A673 (cell line): ENCODE measurements at regions not wholly inside any gene's neighbourhood (a gene's known extent, or its start where the extent isn't known, plus 50 kb on each side); places are given as distances from the start of the nearest gene placed in this dataset.

Source experiments
- EZH2 ChIP-seq: fragments of 200-600 bp; sonication (generic); IDR thresholded peaks from 2 replicates; pipeline ENCODE4 v1.6.1; 2017; ENCODE audit warnings: borderline replicate concordance, low read depth, mild to moderate bottlenecking, mixed read lengths, antibody characterized with exemption, low read length; ENCODE audit not compliant: poor library complexity, severe bottlenecking
- TF ChIP-seq, protein P1 (sequence below): fragments of 300-800, 200-600 bp; sonication (generic); conservative IDR thresholded peaks from 2 replicates; pipeline ENCODE4 v1.5.1; 2017; ENCODE audit warnings: low read depth, mild to moderate bottlenecking, antibody characterized with exemption, low read length, moderate library complexity, mixed read lengths

DNA sequence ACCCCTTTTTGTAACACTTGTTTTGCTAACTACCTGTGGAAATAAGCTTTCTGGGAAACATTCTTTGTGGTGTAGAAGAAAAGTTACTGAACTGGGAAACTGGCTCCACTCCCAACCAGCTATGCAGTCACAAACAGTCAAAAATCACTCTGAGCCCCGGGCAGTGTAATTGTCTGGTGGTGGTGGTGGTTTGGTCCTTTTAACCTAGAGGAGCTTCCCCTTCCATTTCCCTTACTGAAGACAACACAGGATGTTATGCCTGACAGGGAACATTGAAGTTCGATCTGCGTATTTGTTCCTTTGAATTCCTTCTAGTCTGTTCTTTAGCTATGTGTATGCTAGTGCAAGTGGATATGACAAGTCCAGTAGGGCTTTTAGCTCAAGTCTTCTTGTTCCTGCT, 56.8 kb upstream of the TBCA start:
- TF ChIP-seq, protein P1, sequence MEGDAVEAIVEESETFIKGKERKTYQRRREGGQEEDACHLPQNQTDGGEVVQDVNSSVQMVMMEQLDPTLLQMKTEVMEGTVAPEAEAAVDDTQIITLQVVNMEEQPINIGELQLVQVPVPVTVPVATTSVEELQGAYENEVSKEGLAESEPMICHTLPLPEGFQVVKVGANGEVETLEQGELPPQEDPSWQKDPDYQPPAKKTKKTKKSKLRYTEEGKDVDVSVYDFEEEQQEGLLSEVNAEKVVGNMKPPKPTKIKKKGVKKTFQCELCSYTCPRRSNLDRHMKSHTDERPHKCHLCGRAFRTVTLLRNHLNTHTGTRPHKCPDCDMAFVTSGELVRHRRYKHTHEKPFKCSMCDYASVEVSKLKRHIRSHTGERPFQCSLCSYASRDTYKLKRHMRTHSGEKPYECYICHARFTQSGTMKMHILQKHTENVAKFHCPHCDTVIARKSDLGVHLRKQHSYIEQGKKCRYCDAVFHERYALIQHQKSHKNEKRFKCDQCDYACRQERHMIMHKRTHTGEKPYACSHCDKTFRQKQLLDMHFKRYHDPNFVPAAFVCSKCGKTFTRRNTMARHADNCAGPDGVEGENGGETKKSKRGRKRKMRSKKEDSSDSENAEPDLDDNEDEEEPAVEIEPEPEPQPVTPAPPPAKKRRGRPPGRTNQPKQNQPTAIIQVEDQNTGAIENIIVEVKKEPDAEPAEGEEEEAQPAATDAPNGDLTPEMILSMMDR, result no peak
- TF ChIP-seq EZH2, result no peak
